ENCODE measurements at regions not wholly inside any gene's neighbourhood (a gene's known extent, or its start where the extent isn't known, plus 50 kb on each side); places are given as distances from the start of the nearest gene placed in this dataset.

DNA sequence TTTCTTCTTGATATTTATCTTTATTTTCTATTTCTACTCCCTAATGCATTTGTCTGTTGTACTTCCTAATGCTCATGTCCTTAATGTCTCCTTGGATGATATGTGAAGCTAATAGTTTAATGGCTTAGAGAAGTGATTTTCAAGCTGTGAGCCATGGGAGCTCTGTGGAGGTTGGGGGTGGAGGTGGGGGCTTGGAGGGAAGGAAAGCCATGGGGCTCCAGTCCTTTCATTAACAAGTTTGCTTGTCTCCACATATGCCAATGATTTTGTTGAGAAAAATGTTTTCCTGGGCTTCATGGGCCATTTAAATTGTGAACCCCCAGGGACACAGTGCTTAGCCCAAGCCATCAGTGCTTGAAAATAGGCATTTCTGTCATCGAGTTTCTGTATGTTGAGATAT lies 264.1 kb downstream of the SCG2 start:
- Histone ChIP-seq H3K14ac (ENCODE audit: insufficient read length) (no peak overlapping the region), H4K8ac (ENCODE audit: extremely low read depth, insufficient read depth, low read length) (no peak overlapping the region), H4K20me1 (replicated peaks in 1 of 2; ENCODE audit: control insufficient read depth in 1 of 2, insufficient read depth in 2 of 2, low read length in 2 of 2) (no peaks in the 10 kb centered on the region), H3K18ac (ENCODE audit: extremely low read depth, low read length) (no peak overlapping the region), H3K23ac (ENCODE audit: insufficient read length) (no peak overlapping the region), H3K9ac (replicated peaks in 1 of 4; ENCODE audit: extremely low read depth in 1 of 4, low read depth in 3 of 4, low read length in 3 of 4) (no peak overlapping the region), H2AFZ (ENCODE audit: low read length) (no peak overlapping the region), H3K56ac (replicated peaks; ENCODE audit: insufficient read length, low read depth, low read length) (no peak overlapping the region), H3K4me3 (ENCODE audit: extremely low read depth in 1 of 4, insufficient read depth in 2 of 4, low read depth in 3 of 4, low read length in 4 of 4) (no peak overlapping the region), H2BK120ac (replicated peaks; ENCODE audit: low read depth, low read length) (no peak overlapping the region), H4K5ac (ENCODE audit: insufficient read length, low read depth, low read length) (no peak overlapping the region), H2BK20ac (ENCODE audit: low read length) (no peak overlapping the region), H2BK5ac (ENCODE audit: low read depth, low read length) (no peak overlapping the region), H2BK12ac (ENCODE audit: low read depth, low read length) (no peak overlapping the region), H2AK5ac (ENCODE audit: low read depth, low read length) (no peak overlapping the region), H4K91ac (replicated peaks; ENCODE audit: insufficient read length, low read length) (no peak overlapping the region), H3K79me2 (ENCODE audit: control insufficient read depth in 1 of 2, insufficient read depth in 2 of 2, low read length in 2 of 2) (no peaks in the 10 kb centered on the region), H3K4ac (replicated peaks; ENCODE audit: insufficient read length, low read depth, low read length) (no peak overlapping the region), H3K4me1 (replicated peaks in 1 of 4; ENCODE audit: control insufficient read depth in 3 of 4, insufficient read depth in 4 of 4, low read length in 3 of 4) (no peaks in the 10 kb centered on the region), H3K27me3 (replicated peaks in 1 of 4; ENCODE audit: control insufficient read depth in 3 of 4, extremely low read depth in 1 of 4, insufficient read depth in 3 of 4, low read length in 3 of 4) (peaks cover 0 to 1% (median 0%) of the 10 kb centered on the region in 4 experiments; a peak in 1 of 7 replicates), H2BK15ac (ENCODE audit: low read length) (no peak overlapping the region), H3K4me2 (ENCODE audit: insufficient read depth in 1 of 2, low read depth in 2 of 2, low read length in 2 of 2) (no peak overlapping the region), H3K23me2 (ENCODE audit: low read depth, low read length) (no peaks in the 10 kb centered on the region), H3K79me1 (ENCODE audit: low read depth, low read length) (no peaks in the 10 kb centered on the region), H3K9me3 (ENCODE audit: insufficient read depth in 2 of 2, low read depth in 1 of 2, low read length in 1 of 2) (no peaks in the 10 kb centered on the region), H3K27ac (ENCODE audit: low read depth, low read length) (no peak overlapping the region), H3K36me3 (ENCODE audit: control insufficient read depth in 2 of 4, insufficient read depth in 4 of 4, low read length in 3 of 4) (no peaks in the 10 kb centered on the region)
- no peak for FAIRE-seq
- DNase-seq (ENCODE audit: low read depth in 1 of 2, low spot score in 2 of 2), result no peak
- TF ChIP-seq HDAC2 (IDR thresholded peaks at IDR 0.05; ENCODE audit: borderline replicate concordance in 1 of 2, low read depth in 2 of 2, low read length in 2 of 2) (no peak), BCL11A (IDR thresholded peaks at IDR 0.05; ENCODE audit: low read depth in 2 of 2, low read length in 2 of 2) (no peak), NRF1 (IDR thresholded peaks at IDR 0.05; ENCODE audit: low read depth, low read length) (no peak), RNF2 (IDR thresholded peaks at IDR 0.05; ENCODE audit: borderline replicate concordance, low read depth, low read length, missing control alignments, poor library complexity, severe bottlenecking) (no peak), BRCA1 (IDR thresholded peaks at IDR 0.05; ENCODE audit: low read depth, low read length) (no peak), FOSL1 (IDR thresholded peaks at IDR 0.05; ENCODE audit: insufficient read depth, low read depth, low read length) (no peak), SIX5 (IDR thresholded peaks at IDR 0.05; ENCODE audit: low read depth, low read length) (no peak)
- 89% methylated on average over 1 of the region's 1 CpG; no CpG with 5 or more reads in 1 of the 2 experiments for WGBS, 2 experiments (ENCODE audit: extremely low coverage in 1 of 2, insufficient coverage in 1 of 2, insufficient read length in 1 of 2, insufficient replicate concordance in 2 of 2, low coverage in 1 of 2, low lambda C conversion rate in 2 of 2, missing lambda C conversion rate in 1 of 2)
- ChIA-PET CTCF (ENCODE audit: partially characterized antibody) (no interaction called here), POLR2A (ENCODE audit: partially characterized antibody) (no interaction called here)

Data from H1 (cell line).